ENCODE measurements at regions not wholly inside any gene's neighbourhood (a gene's known extent, or its start where the extent isn't known, plus 50 kb on each side); places are given as distances from the start of the nearest gene placed in this dataset.

DNA sequence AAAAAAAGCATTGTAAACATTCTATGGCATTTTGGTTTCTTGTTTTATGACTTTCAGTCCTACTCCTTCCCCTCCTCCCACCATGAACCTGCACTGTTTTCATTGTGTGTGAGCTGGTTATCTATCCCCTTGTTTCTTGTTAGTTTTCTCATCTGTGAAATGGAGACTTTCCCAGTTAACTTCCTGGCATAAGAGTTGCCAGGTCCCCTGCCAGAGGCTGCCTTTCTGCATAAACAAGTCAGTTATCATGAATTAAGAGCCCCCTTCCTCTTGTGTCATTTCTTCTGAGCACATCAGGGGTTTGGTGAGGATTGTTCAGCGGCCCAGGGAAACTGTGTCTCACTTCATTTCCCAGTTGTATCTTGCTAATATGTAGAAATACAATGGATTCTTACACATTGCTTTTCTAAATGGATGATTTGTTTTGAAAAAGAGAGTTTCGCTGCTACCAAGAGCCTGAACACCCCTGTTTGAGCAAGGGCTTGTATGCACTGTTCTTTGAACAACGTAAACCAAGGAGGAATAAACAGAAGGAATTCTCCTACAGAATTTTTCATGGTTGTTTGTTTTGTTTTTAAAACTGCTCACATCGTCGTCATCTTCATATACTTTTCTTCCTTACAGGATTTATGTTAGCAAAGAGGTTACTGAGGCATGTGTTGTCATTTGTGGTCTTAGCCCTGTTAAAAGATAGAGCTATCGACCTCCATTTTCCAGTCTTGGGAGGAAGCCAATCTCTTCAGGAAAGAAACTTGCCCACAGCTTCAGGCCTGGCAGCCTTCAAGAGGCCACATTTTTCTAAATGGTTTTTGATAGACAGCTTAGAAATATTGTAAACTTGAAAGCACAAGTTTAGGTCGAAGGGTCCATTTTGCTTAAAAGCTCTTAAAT is 144.6 kb upstream of the IL12A start:
- DNase-seq (ENCODE audit: low read depth in 2 of 2), result no peak

DNA sequence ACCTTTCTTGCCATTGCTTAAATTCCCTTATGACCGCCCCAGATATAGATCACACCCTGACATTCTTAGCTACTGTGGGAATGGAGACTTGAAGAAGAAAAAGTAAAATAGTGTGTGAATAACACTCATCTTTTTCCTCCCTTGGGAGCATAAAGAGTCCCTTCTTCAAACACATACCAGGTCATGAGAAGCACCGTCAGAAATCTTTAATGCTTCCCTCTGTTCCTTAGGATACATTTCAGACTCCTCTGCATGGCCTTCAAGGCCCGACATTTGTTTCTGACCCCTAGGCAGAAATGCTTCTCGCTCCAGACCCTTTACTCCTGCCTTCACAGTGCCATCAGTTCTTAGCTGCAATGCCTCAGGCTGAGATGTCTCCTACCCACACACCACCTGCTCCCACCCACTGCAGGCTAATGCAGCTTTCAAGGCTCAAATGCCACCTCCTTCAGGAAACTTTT is 143.8 kb upstream of the IL12A start:
- no peak for DNase-seq (ENCODE audit: low read depth in 2 of 2)

DNA sequence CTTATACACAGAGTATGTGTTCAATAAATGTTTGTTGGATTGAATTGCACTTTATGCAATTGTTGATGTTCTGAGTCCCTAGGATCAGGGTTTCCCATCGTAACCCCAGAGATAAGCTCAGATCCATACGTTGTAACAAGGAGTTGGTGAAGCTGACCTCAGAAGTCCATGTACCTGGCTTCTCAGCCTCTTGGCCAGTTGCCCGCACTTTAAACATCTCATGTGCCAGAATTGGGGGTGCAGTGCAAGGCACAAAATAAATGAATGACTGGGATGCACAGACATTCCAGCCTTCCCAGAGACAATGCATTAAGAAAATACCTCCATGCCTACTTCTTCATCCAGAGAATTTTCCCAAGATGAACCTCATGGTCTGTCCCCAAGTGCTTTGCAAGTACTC is 142.9 kb upstream of the IL12A start:
- DNase-seq (ENCODE audit: low read depth in 2 of 2), result no peak

DNA sequence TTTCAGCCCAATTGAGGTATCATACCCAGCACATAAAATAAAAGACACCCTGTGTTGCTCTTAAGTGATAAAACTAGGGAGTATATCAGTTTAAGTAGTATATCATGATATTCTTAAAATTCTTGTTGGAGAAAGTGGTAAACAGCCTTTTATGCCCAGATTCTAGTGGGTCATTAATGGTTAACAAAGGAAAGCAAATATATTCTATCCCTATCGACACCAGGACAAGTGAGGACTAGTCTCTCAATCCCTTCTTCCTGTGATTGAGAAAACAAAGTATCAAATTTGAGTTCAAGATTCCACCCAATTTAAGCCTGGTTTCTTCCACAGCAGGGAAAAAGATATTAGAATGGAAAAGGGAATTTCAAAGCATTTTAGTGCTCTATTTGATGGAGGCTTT is 142.4 kb upstream of the IL12A start:
- no peak for DNase-seq (ENCODE audit: low read depth in 2 of 2)

DNA sequence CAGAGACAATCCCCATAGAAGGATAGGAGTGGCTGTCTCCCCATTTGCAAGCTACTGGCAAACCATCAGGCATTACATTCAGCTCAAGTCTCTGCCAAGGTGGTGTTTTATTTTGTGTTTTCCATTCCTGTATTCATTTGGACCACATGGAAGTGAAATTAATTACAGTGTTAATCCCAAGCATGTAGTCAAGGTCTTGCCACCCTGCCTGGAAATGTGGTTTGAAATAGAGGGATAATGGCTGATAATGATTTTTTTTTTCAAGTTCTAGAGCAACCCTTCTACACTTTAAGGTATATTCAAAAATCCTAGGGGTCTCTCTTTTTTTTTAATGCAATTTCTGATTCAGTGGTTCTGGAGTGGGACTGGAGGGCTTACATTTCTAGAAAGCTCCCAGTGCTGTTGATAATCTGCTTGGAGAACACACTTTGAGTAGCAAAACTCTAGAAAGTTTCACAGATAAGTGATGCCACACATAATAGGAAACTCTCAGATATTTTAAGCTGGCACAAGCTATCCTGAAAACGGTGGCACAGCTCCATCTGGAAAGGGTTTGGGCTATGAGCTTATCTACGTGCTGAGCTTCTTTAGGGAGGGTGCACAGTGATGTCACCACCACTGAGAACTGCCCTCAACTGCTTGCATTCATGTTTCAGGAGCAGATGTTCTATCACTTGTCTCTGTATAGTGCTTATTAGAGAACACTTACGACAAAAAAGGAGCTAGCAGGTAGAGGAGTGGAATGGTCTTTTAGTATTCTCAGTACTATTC is 140.1 kb upstream of the IL12A start:
- no peak for DNase-seq (ENCODE audit: low read depth in 2 of 2)

DNA sequence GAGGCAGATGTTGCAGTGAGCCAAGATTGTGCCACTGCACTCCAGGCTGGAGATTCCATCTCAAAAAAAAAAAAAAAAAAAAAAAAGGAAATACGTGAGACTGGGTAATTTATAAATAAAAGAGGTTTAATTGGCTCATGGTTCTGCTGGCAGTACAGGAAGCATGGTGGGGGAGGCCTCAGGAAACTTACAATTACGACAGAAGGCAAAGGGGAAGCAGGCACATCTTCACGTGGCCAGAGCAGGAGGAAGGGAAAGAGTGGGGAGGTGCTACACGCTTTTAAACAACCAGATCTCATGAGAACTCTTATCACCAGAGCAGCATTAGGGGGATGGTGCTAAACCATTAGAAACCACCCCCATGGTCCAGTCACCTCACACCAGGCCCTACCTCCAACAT is 138.2 kb upstream of the IL12A start:
- no peak for DNase-seq (ENCODE audit: low read depth in 2 of 2)

DNA sequence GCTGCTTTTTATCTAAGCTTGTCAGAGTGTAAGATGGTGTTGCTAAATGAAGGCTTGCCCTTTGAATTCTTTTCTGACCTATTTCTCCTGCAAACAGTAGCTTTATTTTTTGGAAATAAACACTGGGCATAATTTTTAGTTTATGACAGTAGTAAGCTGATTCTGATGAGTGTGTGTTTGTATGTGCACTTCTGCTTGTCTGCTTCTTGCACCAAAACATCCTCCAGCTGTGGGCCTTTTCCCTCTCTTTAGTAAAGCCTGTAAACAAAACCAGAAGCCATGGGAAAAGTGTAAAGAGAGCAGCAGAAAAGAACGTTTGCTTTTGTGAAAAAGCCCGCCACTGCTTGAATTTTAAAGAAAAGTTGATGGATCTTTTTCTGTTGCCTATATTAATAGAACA is 136.4 kb upstream of the IL12A start:
- DNase-seq (ENCODE audit: low read depth in 2 of 2), result no peak

DNA sequence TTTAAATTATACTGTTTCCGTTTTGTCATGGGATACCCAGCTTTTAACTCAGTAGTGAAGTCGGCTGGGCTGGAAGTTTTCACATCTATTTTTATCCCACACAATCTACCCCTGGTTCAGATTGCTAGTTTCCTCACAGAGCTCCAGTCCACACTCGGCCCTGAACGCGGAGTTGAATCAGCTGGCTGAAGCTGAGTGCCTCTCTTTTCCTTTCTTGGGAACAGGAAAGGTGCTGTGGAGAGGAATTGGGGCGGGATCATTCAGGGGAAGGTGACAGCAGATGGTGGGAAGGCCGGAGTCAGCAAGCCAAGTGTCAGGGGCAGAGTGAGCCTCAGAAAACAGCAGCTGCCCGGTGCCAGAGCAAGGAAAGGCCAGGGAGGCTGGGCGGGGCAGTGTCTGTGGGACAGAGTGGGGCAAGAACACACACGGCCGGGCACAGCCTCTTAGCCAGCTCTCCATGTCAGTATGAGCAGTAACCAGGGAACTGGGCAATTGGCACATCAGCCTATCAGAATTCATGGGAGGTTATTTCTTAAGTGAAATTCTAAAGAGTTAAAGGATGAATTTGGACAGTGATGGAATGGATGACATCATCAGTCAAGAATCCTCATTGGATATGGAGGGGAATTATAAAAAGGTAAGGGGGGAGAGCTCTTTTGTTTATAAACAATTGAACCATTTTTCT is 135.7 kb upstream of the IL12A start:
- DNase-seq (ENCODE audit: low read depth in 2 of 2), result no peak

DNA sequence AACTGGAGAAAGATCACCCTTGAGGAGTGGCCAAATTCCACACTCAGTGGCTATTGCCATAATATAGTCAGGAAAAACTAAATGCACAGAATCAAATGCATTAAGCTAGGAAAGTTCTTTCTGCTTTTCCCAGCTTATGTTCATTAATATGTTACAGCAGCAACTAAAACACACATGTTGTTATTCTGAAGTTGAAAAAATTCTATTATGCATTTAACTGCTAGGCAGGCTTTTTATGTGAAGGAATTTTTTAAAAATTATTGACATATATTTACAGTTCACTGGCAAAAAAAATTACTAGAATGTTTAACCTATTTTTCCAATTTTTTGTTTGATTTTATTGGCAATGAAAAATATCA is 135.2 kb upstream of the IL12A start:
- no peak for DNase-seq (ENCODE audit: low read depth in 2 of 2)

DNA sequence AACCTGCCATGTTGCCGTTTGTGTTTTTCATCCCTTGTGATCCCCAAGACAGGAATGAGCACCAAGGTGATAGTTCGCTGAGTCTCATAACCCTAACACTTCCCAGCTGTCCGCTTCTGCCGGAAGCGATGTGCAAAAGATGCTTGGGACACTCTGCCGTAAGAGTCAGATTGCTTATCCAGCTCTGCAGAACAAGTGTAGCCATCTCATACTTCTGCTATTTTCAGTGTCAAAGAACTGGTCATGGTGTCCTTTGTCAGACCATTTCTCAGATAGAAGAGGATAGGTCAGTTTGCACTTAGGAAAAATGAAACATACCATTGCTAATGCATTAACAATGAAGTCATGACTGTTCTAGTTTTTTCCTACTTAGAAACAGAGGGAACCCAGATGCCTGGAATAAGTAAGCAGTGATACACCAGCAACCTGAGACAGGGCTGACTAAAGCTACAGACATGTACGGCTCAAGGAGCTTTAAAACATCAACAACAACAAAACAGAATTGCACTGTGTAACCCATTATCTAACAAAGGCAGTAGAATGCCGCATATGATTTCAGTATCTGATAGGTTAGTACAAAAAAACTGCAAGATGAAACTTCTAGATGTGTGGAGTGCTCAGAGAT is 134.0 kb upstream of the IL12A start:
- DNase-seq (ENCODE audit: low read depth in 2 of 2), result no peak

DNA sequence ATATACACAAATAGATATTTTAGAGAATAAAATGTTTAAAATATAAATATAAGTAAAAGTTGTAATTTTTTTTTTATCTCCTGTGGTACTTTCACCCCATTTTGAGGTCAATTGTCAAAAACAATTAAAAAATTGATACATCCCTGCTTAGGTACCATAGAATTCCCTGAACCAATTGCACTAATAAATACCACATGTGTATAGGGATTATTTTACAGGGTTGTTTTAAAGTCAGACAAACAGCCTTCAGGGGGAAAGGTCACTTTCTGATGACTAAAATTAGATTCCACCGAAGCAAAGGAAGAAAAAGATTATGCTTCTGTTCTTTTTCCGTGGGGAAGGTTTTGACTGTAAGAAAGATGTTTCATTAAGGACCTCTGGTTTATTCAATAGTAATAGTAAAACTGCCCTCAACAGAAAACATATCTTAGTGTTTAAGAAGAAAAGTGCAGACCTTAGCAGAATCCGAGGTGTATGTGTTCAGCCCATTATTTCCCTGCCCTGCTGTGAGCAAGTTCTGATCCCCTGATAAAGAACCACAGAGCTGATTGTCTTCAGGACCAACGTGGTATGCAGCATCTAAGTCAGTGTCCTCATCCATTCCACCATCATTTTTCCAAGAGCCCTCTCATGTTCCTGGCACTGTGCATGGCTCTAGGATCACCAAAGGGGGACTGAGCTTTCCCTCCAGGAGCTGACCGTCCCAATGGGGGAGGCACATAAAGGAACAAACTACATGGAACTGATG is 132.9 kb upstream of the IL12A start:
- no peak for DNase-seq (ENCODE audit: low read depth in 2 of 2)

DNA sequence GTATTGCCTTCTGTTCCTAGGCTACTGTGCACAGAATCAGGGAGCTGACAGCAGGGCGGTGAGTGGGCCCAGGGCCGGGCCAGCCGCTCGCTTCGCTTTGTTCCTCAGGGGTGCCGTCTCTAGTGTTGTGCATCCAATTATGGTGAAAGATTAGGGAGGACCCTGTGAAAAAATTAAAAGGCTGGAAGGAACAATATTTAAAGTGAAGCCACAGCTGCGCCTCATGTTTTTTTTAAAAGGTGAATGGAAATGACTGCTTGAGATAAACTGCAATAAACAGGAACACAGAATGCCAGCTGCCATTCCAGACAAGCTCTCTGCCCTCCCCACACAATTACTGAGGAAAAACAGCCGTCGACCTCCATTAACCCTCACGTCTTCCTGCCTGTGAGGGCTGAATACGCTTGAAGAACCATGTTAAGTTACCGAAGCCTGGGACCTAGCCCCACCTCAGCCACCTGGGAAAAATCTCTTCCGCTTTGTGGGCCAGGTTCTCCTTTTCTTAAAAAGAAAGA is 132.0 kb upstream of the IL12A start:
- no peak for DNase-seq (ENCODE audit: low read depth in 2 of 2)

DNA sequence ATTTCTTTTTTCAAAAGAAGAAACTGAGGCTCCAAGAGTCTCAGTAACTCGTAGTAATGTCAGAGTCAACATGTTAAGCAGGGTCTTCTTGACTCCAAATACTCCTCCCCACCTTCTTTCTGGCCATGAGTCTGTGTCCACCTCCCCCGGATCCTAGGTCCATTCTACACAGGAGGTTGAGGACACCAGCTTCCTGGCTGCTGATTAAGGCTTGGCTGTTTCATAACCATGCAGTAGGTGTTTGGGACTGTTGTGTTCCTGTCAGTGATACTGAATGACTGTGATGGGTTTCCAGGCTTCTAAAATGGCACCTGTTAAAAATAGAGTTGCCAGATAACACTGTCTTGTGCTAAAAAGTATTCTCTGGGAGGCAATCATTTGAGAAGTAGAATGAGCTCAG is 130.8 kb upstream of the IL12A start:
- no peak for DNase-seq (ENCODE audit: low read depth in 2 of 2)

DNA sequence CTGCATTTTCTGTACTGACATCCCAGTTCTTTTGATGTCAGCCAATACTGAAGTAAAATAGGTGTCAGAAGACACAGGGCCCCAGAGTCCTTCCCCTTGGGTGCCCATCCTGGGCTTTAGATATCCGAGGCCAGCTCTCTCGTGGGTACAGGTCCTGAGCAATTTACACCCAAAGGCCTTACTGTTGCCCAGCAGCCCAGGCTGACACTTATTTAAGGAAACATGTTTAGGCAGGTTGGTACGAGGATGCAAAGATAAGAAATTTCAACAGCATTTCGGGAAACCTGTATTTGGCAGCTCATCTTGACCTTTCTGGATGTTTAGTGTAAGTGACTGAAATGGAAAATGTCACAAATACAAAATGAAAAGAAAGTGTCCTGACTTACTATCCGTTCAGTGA is 130.0 kb upstream of the IL12A start:
- no peak for DNase-seq (ENCODE audit: low read depth in 2 of 2)

DNA sequence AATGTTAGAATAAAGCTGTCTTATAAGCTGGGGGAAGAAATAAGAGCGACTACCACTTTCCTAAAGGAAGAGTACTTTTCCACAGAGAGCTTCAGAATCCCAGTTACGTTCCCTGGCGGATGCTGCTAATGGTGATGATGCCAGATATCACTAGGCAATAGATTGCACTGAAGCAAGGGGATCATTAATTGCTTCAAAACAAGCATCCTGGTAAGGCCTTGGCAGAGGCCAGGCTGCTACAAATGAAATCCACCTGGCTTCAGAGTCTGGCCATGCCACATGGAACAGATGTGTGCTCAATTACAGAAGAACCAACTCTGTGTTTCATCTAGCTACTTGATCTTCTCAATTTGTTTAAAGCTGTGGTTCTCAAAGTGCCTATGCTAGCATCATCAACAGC is 129.2 kb upstream of the IL12A start:
- DNase-seq (ENCODE audit: low read depth in 2 of 2), result no peak

DNA sequence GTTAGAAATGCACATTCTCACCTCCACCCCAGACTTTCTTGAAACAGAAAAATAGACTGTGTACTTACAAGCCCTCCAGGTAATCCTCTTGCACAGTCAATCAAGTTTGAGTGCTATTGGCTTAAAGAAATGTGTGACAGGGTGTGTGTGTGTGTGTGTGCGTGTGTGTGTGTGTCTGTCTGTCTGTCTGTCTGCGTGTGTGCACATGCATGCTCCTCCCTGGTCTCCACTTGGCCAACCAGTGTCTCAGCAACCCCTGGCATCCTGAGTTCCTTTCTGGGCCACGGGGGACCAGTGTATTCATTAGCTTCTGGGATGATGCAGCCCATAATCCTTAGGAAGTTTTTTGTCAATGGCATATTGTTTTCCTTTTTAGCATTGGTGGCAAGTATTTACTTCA is 128.8 kb upstream of the IL12A start:
- no peak for DNase-seq (ENCODE audit: low read depth in 2 of 2)

DNA sequence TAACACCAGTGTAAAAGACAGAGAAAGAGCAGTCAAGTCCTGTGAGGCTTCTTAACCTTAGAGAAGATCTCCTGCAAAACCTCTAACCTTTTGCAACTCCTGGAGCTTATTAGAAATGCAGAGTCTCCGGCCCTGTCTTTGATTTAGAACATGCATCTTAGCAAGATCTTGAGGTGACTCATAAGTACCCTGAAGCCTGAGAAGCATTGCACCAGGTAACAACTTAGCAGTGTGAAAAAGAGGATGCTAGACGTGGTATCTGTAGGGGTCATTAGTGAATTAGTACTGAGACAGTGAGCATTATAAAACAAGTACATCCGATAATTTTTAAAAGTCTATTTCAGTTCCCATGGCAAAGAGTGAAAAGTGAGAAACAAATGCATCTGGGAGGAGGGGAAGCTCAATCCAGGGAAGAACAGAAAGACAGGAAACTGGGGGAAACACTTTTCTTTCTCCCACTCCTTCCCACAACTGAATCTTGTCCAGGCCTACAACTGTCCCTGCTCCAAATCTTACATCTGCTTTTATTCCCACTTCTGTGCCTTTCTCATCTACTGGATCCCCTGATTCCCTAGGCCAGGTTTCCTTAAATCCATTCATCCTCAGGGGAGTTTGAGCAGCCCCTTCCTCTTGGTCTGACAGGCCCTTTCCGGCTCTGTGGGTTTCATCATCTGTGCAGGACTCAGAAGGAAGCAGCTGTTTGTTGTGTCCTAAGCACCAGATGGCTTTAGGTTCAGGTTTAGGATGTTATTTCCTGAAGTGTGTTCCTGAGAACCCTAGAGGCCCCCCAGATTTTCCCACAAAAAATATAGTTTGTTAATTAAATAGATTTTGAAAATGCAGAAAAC is 128.1 kb upstream of the IL12A start:
- DNase-seq (ENCODE audit: low read depth in 2 of 2), result no peak

DNA sequence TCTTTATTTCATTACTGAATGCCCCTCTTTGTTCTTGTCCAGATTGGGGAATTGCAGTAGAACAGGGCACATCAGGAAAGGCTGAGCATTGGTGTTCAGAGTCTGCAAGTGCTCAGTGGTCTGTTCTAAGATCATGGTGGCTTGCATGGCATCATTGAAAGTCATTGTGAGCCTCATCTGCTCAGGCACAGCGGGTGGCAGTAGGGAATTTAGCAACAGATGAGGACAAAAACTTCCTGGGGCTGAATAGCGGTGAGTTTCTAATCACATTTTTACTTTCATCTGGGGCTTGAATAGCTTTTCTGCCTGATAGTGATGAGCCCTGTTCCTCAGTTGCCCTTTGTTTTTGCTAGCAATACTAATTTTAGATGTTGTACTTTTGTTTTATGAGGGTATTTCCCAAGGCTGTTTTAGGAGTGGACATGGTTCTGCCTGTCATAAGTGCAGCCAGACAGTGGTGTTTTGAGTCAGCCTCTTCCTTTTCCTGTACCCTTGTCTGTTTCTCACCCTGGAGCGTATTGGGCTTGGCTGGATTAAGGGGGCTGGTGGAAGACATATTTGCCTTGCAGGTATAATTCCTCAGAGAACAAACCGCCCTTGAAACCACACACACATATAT is 127.2 kb upstream of the IL12A start:
- no peak for DNase-seq (ENCODE audit: low read depth in 2 of 2)

DNA sequence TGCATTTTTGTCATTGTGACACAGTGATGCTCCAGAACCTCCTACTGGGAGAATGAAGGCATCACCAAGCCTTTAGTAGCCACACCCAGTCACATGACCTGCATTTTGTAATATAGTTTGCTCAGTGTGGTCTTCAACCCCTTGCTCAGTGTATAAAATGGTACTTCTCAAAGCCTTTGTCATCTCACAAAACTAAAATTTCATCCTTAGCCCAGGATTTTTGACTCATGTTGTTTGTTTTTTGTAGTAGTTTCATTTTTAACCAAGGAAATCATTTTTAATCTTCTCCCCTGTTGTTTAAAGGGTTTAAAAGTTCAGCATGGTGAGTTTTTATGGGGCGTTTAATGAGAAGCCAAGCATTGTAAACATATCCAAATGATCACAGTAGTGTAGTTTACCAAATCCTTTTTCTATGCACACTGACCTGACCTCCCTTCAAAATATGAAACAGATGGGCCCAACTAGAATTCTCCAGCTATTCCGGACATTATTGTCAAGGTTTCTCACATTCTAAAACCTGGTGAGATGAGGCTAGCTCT is 123.5 kb upstream of the IL12A start:
- DNase-seq (ENCODE audit: low read depth in 2 of 2), result no peak

All from stimulated activated CD8-positive, alpha-beta memory T cell treated with anti-CD3 and anti-CD28 coated beads, Interleukin-15, amount 100 ng/mL, for 48 hours (primary cell).